Lung (tissue), 11 donors: ENCODE measurements at regions not wholly inside any gene's neighbourhood (a gene's known extent, or its start where the extent isn't known, plus 50 kb on each side); places are given as distances from the start of the nearest gene placed in this dataset.

Source experiments
- ATAC-seq: fragments of 200-7000 bp; cut with Tn5 transposase; one replicate; pipeline ENCODE4 v1.9.1; 2020; ENCODE audit warnings: moderate number of reproducible peaks; ENCODE audit not compliant: insufficient read depth, low FRiP score
- DNase-seq, 3 donors: peaks; one replicate each; pipeline ENCODE4 v3.0.0-alpha.2; 2013 to 2017
- H3K27ac ChIP-seq, 2 donors: one replicate each; pipeline ENCODE4 v1.5.1; 2013; ENCODE audit warnings: mild to moderate bottlenecking in 2 of 2, moderate library complexity in 2 of 2, control low read depth in 1 of 2, inconsistent platforms in 1 of 2, low read depth in 1 of 2, low read length in 1 of 2
- H3K27me3 ChIP-seq, 3 donors: one replicate each; pipeline ENCODE4 v1.5.1; 2013; ENCODE audit warnings: low read length in 2 of 3; ENCODE audit not compliant: control insufficient read depth in 3 of 3, insufficient read depth in 3 of 3
- H3K36me3 ChIP-seq, 4 donors: one replicate each; pipeline ENCODE4 v1.5.1; 2013; ENCODE audit warnings: low read length in 4 of 4, mild to moderate bottlenecking in 1 of 4, moderate library complexity in 1 of 4; ENCODE audit not compliant: control insufficient read depth in 4 of 4, insufficient read depth in 4 of 4
- H3K4me1 ChIP-seq, 5 donors: one replicate each; pipeline ENCODE4 v1.5.1; 2013; ENCODE audit warnings: low read length in 5 of 5, mild to moderate bottlenecking in 2 of 5, moderate library complexity in 1 of 5; ENCODE audit not compliant: control insufficient read depth in 5 of 5, insufficient read depth in 5 of 5
- H3K4me3 ChIP-seq: one replicate; pipeline ENCODE4 v1.5.1; 2013; ENCODE audit warnings: mild to moderate bottlenecking, control low read depth, moderate library complexity
- H3K9ac ChIP-seq, 2 donors: one replicate each; pipeline ENCODE4 v1.5.1; 2013; ENCODE audit warnings: low read length in 2 of 2, control low read depth in 1 of 2; ENCODE audit not compliant: insufficient read depth in 1 of 2
- H3K9me3 ChIP-seq, 4 donors: one replicate each; pipeline ENCODE4 v1.5.1; 2013; ENCODE audit warnings: low read length in 3 of 4, mild to moderate bottlenecking in 1 of 4, moderate library complexity in 1 of 4; ENCODE audit not compliant: control insufficient read depth in 4 of 4, insufficient read depth in 3 of 4
- CTCF ChIP-seq: IDR thresholded peaks from 2 replicates; pipeline ENCODE4 v1.5.1; 2012; ENCODE audit warnings: mild to moderate bottlenecking; ENCODE audit errors: control extremely low read depth, extremely low read depth
- WGBS, 2 donors: extraction: QIAGEN DNeasy Blood & Tissue Kit; methylation state at CpG; one replicate each; pipeline ENCODE4 v1.1.7; 2013; 5-methylcytosine and 5-hydroxymethylcytosine counted together
- donor health status: control.
- donor health status: control.
- donor health status: Bipolar disorder and iron deficiency.
- donor health status: healthy.
- donor health status: DM: yes; HTN: yes; CAD: no.

- no peaks in the 10 kb centered on the region for H3K27me3 ChIP-seq
- H3K36me3 ChIP-seq = no peaks in the 10 kb centered on the region
- ATAC-seq (no peak), DNase-seq (no peak)
- H3K9ac ChIP-seq = no peak overlapping the region
- 75 to 80% methylated on average over 4 of the region's 4 CpGs for WGBS, 2 donors
- no peaks in the 10 kb centered on the region for H3K4me1 ChIP-seq
- no peak overlapping the region for H3K27ac ChIP-seq
- TF ChIP-seq CTCF = no peak
- H3K4me3 ChIP-seq = no peak overlapping the region
- H3K9me3 ChIP-seq = peaks cover 0 to 9% (median 2%) of the 10 kb centered on the region in 4 donors
Measured at GRCh38 chr11:33525789-33526188, 174.8 kb downstream of the C11orf91 start.

GRCh38 chr11:33521384-33521783 lies 179.2 kb downstream of the C11orf91 start:
- H3K4me3 ChIP-seq = no peak overlapping the region
- no peaks in the 10 kb centered on the region for H3K27me3 ChIP-seq
- 75 to 83% methylated on average over 3 of the region's 3 CpGs for WGBS, 2 donors
- H3K36me3 ChIP-seq = no peaks in the 10 kb centered on the region
- H3K27ac ChIP-seq = no peak overlapping the region
- peaks cover 0 to 2% (median 0%) of the 10 kb centered on the region in 4 donors for H3K9me3 ChIP-seq
- ATAC-seq (no peak), DNase-seq (no peak)
- TF ChIP-seq CTCF = no peak
- H3K4me1 ChIP-seq = no peaks in the 10 kb centered on the region
- H3K9ac ChIP-seq = no peak overlapping the region

- Histone ChIP-seq H3K9ac (no peak overlapping the region), H3K4me1 (no peaks in the 10 kb centered on the region), H3K9me3 (no peaks in the 10 kb centered on the region), H3K4me3 (no peak overlapping the region), H3K36me3 (no peaks in the 10 kb centered on the region), H3K27me3 (no peaks in the 10 kb centered on the region), H3K27ac (no peak overlapping the region)
- ATAC-seq = no peak
- TF ChIP-seq CTCF = no peak
- WGBS, 2 donors = 0 to 97% methylated on average over 1 of the region's 1 CpG
- DNase-seq = no peak
Measured at GRCh38 chr11:33520112-33520511, 180.5 kb downstream of the C11orf91 start.

- WGBS, 2 donors = 47 to 58% methylated on average over 5 of the region's 5 CpGs
- Histone ChIP-seq H3K4me3 (no peak overlapping the region), H3K27me3 (no peaks in the 10 kb centered on the region), H3K36me3 (no peaks in the 10 kb centered on the region), H3K4me1 (no peaks in the 10 kb centered on the region), H3K9me3 (no peaks in the 10 kb centered on the region), H3K27ac (no peak overlapping the region), H3K9ac (no peak overlapping the region)
- ATAC-seq = no peak
- no peak for TF ChIP-seq CTCF
- DNase-seq = no peak
Measured at GRCh38 chr11:33515347-33515746, 185.3 kb downstream of the C11orf91 start.
